ENCODE measurements at regions not wholly inside any gene's neighbourhood (a gene's known extent, or its start where the extent isn't known, plus 50 kb on each side); places are given as distances from the start of the nearest gene placed in this dataset.

DNA sequence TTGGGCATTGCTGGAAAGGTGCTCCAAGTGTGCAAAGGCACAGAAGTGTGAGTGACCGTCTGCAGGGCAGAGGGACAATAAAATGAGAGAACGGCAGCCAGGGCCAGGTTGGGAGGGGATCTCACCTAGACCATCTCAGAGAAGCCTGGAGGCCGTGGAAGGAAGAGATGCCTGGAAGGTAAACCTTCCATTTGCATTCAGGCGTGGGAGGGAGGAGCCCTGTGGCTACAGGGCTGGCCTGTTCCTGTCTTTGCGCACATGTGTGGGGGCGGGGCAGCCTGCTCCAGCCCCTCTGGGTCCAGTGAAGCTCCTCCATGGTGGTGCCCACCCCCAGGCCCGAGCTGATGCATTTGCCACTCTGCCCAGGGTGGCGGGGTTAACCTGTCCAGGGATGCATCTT lies 473.6 kb upstream of the MGMT start:
- intact Hi-C loops (cut with micrococcal nuclease), result no loop called here

GRCh38 chr10:128993911-128994538 lies 473.0 kb upstream of the MGMT start:
- intact Hi-C loops (cut with micrococcal nuclease), result no loop called here

GRCh38 chr10:128994598-128995143 lies 472.4 kb upstream of the MGMT start:
- intact Hi-C loops (cut with micrococcal nuclease), result no loop called here

DNA sequence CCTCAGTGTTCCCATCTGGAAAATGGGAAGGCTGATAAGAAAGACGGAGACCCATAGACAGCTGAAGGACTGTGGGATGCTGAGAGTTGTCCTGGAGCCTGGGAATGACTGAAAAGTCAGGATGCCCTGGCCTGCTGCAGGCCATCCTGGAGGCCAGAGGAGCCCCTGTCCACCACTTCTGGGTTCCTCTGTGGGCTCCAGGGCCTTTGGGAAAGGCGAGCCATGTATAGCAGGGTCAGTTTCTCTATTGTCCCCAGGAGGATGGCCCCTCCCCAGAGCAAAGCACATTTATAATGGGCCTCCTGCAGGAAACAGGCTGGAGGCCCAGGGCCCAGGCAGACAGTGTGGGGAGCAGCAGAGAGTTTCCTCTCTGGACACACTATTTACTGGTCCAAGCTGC lies 471.4 kb upstream of the MGMT start:
- intact Hi-C loops (cut with micrococcal nuclease), result no loop called here

DNA sequence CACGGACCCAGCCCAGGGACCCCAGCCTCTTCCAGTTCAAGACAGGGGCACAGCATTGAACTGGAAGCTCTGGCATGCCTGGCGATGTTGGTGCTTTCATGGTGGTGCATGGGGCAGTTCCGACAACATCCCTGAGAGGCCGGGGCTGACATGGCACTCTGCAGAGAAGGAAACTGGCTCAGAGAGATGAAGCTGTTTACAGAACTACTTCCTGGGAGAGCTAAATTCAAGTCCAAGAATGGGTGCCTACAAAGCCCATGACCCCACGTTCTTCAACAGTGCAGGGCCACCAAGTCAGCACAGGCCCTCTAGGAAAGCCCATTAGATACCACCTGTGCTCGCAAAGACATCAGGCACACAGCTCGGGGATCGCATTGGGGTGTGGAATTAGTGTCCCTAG lies 470.9 kb upstream of the MGMT start:
- intact Hi-C loops (cut with micrococcal nuclease), result no loop called here

- intact Hi-C loops (cut with micrococcal nuclease), result no loop called here
Observed at GRCh38 chr10:128998101-128998805, 468.8 kb upstream of the MGMT start.

GRCh38 chr10:129004398-129004797 lies 462.6 kb upstream of the MGMT start:
- intact Hi-C loops (cut with micrococcal nuclease), result no loop called here

DNA sequence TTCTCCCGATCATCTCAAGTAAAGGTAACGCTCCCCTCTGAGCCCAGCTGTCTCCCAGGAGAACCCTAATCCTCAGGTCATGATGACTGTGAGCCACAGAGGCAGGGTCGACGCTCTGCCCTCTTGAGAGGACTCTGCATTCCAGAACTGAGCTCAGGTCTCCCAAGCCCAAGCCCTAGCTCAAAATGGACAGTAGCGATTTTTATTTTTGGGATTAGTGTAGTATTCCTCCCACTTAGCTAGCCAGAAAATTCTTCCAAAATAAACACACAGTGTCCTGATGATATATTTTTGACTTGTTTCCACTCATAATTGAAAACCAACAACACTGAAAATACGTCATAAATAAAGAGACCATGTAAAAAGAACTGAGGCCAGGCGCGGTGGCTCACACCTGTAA lies 462.0 kb upstream of the MGMT start:
- intact Hi-C loops (cut with micrococcal nuclease), result no loop called here

DNA sequence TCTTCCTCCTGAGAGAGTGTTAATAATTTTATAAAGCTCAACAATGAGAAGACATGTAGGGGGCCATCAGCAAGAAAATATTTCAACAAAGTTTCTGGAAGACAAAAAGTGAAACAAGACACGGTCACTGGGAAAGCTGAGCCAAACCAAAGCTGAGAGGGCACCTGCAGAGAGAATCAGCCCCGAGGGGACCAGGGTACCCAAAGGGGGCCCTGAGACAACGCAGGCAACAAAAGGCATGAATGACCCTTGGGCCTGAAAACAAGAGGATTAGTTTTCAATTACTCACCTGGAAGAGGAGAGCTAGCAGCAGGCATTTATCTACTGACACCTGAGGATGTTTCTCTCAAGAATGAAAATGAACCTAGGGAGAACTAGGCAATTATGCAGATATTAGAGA lies 461.2 kb upstream of the MGMT start:
- intact Hi-C loops (cut with micrococcal nuclease), result no loop called here

DNA sequence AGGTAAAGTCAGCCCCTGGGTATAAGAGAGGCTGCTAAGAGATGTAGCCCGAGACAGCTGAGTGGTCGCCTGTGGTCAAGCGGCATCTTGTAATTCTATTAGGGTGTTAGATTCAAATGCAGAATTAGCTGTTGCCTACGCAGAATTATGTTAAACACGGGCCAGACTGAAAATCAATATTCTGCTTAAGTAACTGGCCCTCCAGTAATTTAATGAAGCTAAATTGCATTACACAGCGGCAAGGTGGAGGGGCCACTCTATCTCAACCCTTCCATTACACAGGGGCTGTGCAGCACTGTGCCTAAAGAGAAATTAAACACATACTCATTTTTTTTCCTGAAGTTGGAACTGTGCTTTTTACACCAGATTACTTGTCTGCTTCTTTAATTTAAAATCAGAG lies 448.5 kb upstream of the MGMT start:
- intact Hi-C loops (cut with micrococcal nuclease), result no loop called here

GRCh38 chr10:129020651-129021330 lies 446.2 kb upstream of the MGMT start:
- intact Hi-C loops (cut with micrococcal nuclease), result no loop called here

GRCh38 chr10:129021594-129022304 lies 445.3 kb upstream of the MGMT start:
- intact Hi-C loops (cut with micrococcal nuclease), result no loop called here

GRCh38 chr10:129023082-129023481 lies 444.0 kb upstream of the MGMT start:
- intact Hi-C loops (cut with micrococcal nuclease), result no loop called here

GRCh38 chr10:129024046-129024445 lies 443.0 kb upstream of the MGMT start:
- intact Hi-C loops (cut with micrococcal nuclease), result no loop called here

DNA sequence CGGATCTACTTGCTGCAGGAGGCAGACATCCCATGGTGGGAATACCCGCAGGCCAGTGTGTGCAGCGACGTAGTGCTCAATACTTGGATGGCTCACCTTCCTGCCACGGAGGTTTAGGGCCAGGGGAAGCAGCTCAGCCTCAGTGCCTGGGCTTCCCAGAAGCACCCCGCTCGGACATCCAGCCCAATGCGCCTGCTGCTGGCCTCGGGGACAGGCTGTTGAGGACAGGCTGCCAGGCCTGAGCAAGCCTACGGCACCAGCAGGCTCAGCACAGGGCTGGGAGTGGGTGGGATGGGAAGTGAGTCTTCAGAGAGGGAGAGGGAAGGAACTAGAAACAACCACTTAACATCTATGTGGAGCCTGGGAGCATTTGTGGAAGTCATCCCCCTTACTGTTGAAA lies 441.3 kb upstream of the MGMT start:
- intact Hi-C loops (cut with micrococcal nuclease), result no loop called here

- intact Hi-C loops (cut with micrococcal nuclease), result no loop called here
Observed at GRCh38 chr10:129027906-129028305, 439.1 kb upstream of the MGMT start.

DNA sequence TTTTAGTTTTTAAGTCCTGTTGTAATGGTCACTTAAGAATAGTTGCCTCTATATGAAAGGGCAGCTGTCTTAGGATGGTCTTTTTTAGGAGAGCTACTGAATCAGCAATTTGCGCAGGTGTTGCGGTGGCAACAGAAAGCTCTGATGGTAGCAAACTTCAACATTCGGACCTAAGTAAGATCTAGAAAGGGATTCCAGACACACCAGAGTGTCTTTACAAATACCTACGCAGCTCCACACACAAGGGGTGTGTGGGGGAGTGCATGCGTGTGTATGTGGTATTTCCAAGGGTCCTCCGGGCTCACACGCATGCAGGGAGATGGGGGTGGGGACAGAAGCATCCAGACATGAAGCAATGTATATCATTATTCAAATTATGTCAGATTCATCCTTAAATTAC lies 438.6 kb upstream of the MGMT start:
- intact Hi-C loops (cut with micrococcal nuclease), result no loop called here

DNA sequence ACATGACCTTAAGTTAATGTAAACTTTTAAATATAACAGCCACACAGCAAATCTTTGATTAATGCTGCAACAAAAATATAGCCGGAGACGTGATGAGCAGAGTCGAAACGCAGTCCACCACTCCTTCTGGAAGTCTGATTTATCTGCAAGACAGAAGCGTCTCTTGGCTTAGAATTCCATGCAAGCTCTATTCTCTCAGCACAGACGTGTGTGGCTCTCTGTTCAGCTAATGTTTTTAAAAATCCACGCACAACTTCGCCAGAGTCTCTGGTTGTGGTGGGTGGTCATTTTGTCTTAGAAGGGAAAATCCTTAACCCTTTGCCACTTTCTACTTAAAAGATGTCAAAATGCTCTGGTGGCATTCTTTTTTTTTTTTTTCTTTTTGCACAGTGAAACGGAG lies 438.0 kb upstream of the MGMT start:
- intact Hi-C loops (cut with micrococcal nuclease), result no loop called here

DNA sequence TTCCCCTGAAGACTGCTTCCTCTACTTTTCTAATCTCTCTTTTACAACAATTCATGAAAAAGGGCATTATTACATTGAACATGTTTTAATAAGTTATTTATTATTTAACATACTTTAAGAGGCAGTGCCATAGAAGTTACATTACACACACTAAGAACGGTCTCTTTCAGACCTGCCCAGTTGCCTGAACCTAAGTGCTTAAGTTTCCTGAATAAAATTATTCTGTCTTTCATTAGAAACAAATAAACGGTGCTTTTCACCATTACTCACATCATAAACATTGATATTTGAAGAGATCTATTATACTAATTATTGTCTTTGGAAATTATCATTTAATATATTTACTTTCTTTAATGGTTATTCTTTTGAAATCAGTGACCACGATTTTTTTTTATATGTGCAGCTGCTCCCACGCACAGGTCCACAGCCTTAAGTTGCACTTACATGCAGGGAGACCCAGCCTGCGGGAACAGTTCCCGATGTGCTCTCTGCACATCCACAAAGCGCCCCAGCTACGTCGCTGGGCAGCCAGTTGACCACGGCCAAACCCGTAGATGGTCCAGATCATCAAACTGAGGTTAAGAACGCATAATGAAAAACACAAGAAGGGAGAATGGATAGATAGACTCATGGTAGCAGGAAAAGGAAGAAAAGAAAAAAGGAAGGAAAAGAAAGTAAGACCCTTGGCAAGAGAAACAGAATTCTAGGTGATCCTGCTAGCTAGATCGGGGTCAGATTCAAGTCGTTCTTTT lies 437.0 kb upstream of the MGMT start:
- intact Hi-C loops (cut with micrococcal nuclease), result loop anchor here (5.0 to 10.0 kb wide), 3 partner anchors 937 to 1145 kb away; no protein-coding TSS in a partner anchor

- intact Hi-C loops (cut with micrococcal nuclease), result loop anchor here (5.0 to 10.0 kb wide), 3 partner anchors 937 to 1144 kb away; no protein-coding TSS in a partner anchor
Observed at GRCh38 chr10:129030603-129030895, 436.5 kb upstream of the MGMT start.
